ES-I3 (cell line): ENCODE measurements at regions not wholly inside any gene's neighbourhood (a gene's known extent, or its start where the extent isn't known, plus 50 kb on each side); places are given as distances from the start of the nearest gene placed in this dataset.

Source experiments
- H3K36me3 ChIP-seq: 2 replicates; pipeline ENCODE4 v1.6.1; 2013; ENCODE audit warnings: mild to moderate bottlenecking, low read length, control low read depth, moderate library complexity; ENCODE audit not compliant: insufficient read depth
- H3K4me1 ChIP-seq: 2 replicates; pipeline ENCODE4 v1.6.1; 2013; ENCODE audit warnings: mild to moderate bottlenecking, control low read depth, low read length; ENCODE audit not compliant: insufficient read depth
- H3K9ac ChIP-seq: 2 replicates; pipeline ENCODE4 v1.6.1; 2013; ENCODE audit warnings: low read depth, mild to moderate bottlenecking, low read length, moderate library complexity
- H3K9me3 ChIP-seq: 2 replicates; pipeline ENCODE4 v1.6.1; 2013; ENCODE audit warnings: mild to moderate bottlenecking, low read length, moderate library complexity; ENCODE audit not compliant: control insufficient read depth, insufficient read depth

GRCh38 chr7:138233189-138233588 is 156.9 kb downstream of the AKR1D1 start:
- H3K9me3 ChIP-seq, result peaks cover 15% of the 10 kb centered on the region

GRCh38 chr7:138235207-138235606 is 158.9 kb downstream of the AKR1D1 start:
- Histone ChIP-seq H3K36me3 (peaks cover 7% of the 10 kb centered on the region), H3K4me1 (no peaks in the 10 kb centered on the region), H3K9me3 (peaks cover 29% of the 10 kb centered on the region), H3K9ac (no peak overlapping the region)

More at GRCh38 chr7:138233189-138233588, 156.9 kb downstream of the AKR1D1 start:
- peaks cover 3% of the 10 kb centered on the region; the same call in 1 of the 2 replicates for H3K36me3 ChIP-seq
- no peak overlapping the region for H3K9ac ChIP-seq
- H3K4me1 ChIP-seq, result no peaks in the 10 kb centered on the region

- Histone ChIP-seq H3K9me3 (peaks cover 20% of the 10 kb centered on the region), H3K9ac (no peak overlapping the region), H3K4me1 (peaks cover 5% of the 10 kb centered on the region; the same call in 1 of the 2 replicates), H3K36me3 (peaks cover 7% of the 10 kb centered on the region)
These were observed 161.7 kb downstream of the AKR1D1 start for GRCh38 chr7:138237995-138238394.

- Histone ChIP-seq H3K9me3 (peaks cover 19% of the 10 kb centered on the region), H3K4me1 (peaks cover 9% of the 10 kb centered on the region; the same call in 1 of the 2 replicates), H3K36me3 (peaks cover 7% of the 10 kb centered on the region), H3K9ac (no peak overlapping the region)
These were observed 162.7 kb downstream of the AKR1D1 start for GRCh38 chr7:138238734-138239659.

- Histone ChIP-seq H3K9me3 (peaks cover 13% of the 10 kb centered on the region; the same call in 1 of the 2 replicates), H3K36me3 (peaks cover 3% of the 10 kb centered on the region; the same call in 1 of the 2 replicates), H3K9ac (peak overlapping the region; percentile 20; the same call in 1 of the 2 replicates), H3K4me1 (peaks cover 45% of the 10 kb centered on the region)
These were observed 167.2 kb downstream of the AKR1D1 start for GRCh38 chr7:138243430-138243829.

- H3K4me1 ChIP-seq, result peaks cover 45% of the 10 kb centered on the region
- peaks cover 9% of the 10 kb centered on the region; the same call in 1 of the 2 replicates for H3K9me3 ChIP-seq
- H3K9ac ChIP-seq, result peak overlapping the region; percentile 12; the same call in 1 of the 2 replicates
These were observed 167.6 kb downstream of the AKR1D1 start for GRCh38 chr7:138243836-138244235.

GRCh38 chr7:138244606-138245005 is 168.3 kb downstream of the AKR1D1 start:
- H3K36me3 ChIP-seq, result no peaks in the 10 kb centered on the region
- no peak overlapping the region for H3K9ac ChIP-seq
- peaks cover 4% of the 10 kb centered on the region; the same call in 1 of the 2 replicates for H3K9me3 ChIP-seq
- peaks cover 45% of the 10 kb centered on the region for H3K4me1 ChIP-seq

More at GRCh38 chr7:138243836-138244235, 167.6 kb downstream of the AKR1D1 start:
- no peaks in the 10 kb centered on the region for H3K36me3 ChIP-seq

GRCh38 chr7:138245216-138245615 is 169.0 kb downstream of the AKR1D1 start:
- no peak overlapping the region for H3K9ac ChIP-seq
- H3K9me3 ChIP-seq, result peaks cover 7% of the 10 kb centered on the region; the same call in 1 of the 2 replicates
- peaks cover 45% of the 10 kb centered on the region for H3K4me1 ChIP-seq
- H3K36me3 ChIP-seq, result no peaks in the 10 kb centered on the region

- Histone ChIP-seq H3K9me3 (peaks cover 9% of the 10 kb centered on the region; the same call in 1 of the 2 replicates), H3K9ac (no peak overlapping the region), H3K36me3 (no peaks in the 10 kb centered on the region), H3K4me1 (peaks cover 45% of the 10 kb centered on the region)
These were observed 169.4 kb downstream of the AKR1D1 start for GRCh38 chr7:138245682-138246081.

- peaks cover 9% of the 10 kb centered on the region; the same call in 1 of the 2 replicates for H3K9me3 ChIP-seq
- H3K4me1 ChIP-seq, result peaks cover 45% of the 10 kb centered on the region
- no peak overlapping the region for H3K9ac ChIP-seq
- H3K36me3 ChIP-seq, result no peaks in the 10 kb centered on the region
These were observed 170.2 kb downstream of the AKR1D1 start for GRCh38 chr7:138246428-138246827.

GRCh38 chr7:138247081-138247480 is 170.8 kb downstream of the AKR1D1 start:
- peaks cover 9% of the 10 kb centered on the region; the same call in 1 of the 2 replicates for H3K9me3 ChIP-seq
- H3K36me3 ChIP-seq, result no peaks in the 10 kb centered on the region
- H3K9ac ChIP-seq, result no peak overlapping the region
- peaks cover 45% of the 10 kb centered on the region for H3K4me1 ChIP-seq

GRCh38 chr7:138247568-138248333 is 171.5 kb downstream of the AKR1D1 start:
- no peaks in the 10 kb centered on the region for H3K36me3 ChIP-seq
- no peak overlapping the region for H3K9ac ChIP-seq
- H3K4me1 ChIP-seq, result peaks cover 42% of the 10 kb centered on the region
- H3K9me3 ChIP-seq, result peaks cover 9% of the 10 kb centered on the region; the same call in 1 of the 2 replicates

- Histone ChIP-seq H3K9me3 (peaks cover 9% of the 10 kb centered on the region; the same call in 1 of the 2 replicates), H3K4me1 (peaks cover 36% of the 10 kb centered on the region), H3K36me3 (no peaks in the 10 kb centered on the region), H3K9ac (no peak overlapping the region)
These were observed 172.3 kb downstream of the AKR1D1 start for GRCh38 chr7:138248609-138249008.

GRCh38 chr7:138249975-138250374 is 173.7 kb downstream of the AKR1D1 start:
- Histone ChIP-seq H3K9ac (no peak overlapping the region), H3K4me1 (peaks cover 31% of the 10 kb centered on the region), H3K36me3 (no peaks in the 10 kb centered on the region), H3K9me3 (peaks cover 14% of the 10 kb centered on the region; the same call in 1 of the 2 replicates)
